ENCODE measurements at regions not wholly inside any gene's neighbourhood (a gene's known extent, or its start where the extent isn't known, plus 50 kb on each side); places are given as distances from the start of the nearest gene placed in this dataset.

DNA sequence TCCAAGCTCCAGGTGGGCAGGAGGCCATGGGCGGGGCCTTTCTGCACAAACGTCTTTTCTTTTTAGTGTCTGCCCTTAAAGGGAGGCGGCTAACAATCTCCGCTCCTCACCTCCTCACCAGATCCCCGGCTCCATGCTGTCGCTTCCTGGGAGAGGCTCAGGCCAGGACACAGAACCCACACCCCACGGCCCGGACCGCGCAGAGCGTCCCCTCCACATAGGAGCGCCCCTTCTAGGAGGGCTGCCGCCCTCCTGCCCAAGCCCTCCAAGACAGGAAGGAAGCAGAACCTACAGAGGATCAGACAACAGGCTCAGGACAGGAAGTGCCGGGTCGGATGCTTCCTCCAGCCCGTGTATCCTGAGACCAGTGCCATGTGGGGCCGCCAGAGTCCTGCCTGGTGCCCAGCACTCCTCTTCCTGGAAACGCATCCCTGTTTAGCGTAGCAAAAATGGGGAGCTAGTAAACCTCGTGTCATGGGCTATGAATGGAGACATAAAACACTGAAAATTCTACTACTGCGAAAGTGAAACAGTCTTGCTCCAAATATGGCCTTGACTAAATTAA is 83.2 kb upstream of the ATP10A start:
- DNase-seq, result no peak

DNA sequence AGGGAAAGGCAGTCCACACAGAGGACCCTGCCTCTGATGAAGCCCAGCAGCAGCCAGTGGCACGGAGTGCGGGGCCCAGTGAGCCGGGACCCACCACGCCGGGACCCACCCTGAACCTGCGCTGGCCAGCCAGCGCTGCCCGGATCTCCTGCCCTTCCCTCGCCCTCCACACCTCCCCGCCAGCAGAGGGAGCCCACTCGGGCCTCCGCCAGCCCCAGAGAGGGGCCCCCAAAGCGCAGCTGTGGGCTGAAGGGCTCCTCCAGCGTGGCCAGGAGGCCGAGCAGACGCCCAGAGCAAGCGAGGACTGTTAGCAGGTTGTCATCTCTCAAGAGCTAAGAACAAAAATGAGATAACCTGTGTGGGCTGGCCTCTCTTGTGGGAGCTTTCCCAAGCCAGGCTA is 81.3 kb upstream of the ATP10A start:
- DNase-seq, result no peak

DNA sequence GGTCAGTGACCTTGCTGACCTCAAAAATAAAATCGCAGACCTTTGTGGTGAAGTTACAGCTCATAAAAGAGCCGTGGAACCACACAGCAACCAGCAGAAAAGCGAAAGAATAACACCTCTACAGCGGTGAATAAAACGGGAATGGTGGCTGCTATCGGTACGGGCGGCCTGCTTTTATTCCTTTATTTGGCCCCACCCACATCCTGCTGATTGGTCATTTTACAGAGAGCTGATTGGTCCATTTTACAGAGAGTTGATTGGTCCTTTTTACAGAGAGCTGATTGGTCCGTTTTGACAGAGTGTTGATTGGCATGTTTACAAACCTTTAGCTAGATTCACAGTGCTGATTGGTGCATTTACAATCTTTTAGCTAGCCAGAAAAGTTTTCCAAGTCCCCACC is 80.7 kb upstream of the ATP10A start:
- no peak for DNase-seq

DNA sequence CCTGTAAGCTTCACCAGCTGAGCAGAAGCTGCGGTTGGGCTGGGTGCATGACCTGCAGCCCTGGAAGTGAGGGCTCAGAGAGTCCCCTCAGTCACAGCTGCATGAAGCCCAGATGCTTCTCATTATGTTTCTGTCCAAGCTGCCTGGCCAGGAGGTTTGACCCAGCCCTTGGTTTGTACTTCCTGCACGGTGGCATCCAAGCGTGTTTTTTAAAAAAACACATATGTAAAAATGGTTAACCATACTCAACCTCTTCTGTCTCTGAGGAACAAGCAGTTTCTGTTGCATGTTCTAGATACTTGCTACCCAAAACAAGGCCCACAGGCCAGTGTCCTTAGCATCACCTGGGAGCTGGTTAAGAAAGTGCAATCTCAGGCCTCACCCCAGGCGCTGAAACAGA is 76.0 kb upstream of the ATP10A start:
- no peak for DNase-seq

DNA sequence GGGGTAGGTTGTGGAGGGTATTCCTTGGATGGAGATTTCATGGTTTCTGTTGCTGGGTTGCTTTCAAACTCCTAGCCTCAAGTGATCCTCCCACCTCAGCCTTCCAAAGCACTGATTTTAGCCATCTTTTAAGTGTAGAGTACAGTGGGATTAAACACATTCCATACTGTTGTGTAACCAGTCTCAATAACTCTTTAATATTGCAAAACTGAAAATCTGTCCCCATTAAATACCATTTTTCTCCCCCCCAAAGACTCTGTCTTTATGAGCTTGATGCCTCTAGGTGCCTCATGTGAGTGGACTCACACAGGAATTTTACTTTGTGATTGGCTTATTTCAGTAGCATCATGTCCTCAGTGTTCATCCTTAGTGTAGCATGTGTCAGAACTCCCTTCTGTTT is 74.7 kb upstream of the ATP10A start:
- DNase-seq, result no peak

DNA sequence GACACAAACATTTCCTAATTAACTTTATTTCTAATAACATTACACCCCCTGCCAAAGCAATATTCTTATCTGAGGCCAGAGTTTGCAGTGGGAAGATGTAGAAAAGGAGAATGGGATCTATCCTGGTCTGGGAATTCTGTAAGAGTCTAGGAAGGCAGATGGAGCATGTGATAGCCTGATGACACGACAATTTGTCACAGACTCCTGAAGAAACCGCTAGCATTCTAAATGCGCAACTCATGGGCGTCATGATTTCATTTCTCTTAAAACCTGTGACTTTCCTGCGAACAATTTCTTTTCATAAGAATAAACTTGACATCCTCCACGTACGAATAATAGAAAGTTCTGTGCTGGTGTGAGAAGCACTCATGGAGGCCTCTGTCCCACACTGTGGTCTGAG is 72.9 kb upstream of the ATP10A start:
- no peak for DNase-seq

DNA sequence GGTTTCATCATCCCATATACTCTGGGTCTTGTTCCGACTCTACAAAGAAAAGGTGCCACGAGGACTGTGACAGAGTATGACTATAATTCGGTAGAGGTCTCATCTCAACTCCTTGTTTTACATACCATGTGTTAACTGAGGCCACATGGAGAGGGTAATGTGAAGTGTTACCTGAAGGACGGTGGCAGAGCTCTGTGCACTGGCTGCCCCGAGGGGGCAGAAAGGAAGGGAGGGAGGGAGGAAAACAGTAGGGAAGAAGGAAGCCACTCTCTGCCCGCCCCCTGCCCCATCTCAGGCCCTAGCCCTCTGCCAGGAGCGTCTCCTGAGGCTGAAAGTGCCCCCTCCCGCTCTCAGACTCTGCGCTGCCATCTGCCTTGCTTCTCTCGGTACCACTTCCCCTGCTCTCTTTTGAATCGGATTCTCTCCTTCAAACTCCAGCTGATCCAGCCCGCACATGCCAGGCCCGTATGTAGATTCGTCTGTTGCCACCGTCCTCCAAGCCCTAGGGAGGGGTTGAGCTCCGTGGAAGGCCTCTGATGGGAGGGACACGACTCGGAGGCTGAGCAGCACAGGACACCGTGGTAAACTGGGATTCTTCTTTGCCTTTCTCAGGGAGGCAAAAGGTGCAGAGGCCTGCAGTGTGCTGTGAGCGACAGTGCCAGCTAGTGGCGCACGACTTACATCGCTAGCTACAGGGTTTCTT is 70.5 kb upstream of the ATP10A start:
- DNase-seq, result peak; percentile 86

DNA sequence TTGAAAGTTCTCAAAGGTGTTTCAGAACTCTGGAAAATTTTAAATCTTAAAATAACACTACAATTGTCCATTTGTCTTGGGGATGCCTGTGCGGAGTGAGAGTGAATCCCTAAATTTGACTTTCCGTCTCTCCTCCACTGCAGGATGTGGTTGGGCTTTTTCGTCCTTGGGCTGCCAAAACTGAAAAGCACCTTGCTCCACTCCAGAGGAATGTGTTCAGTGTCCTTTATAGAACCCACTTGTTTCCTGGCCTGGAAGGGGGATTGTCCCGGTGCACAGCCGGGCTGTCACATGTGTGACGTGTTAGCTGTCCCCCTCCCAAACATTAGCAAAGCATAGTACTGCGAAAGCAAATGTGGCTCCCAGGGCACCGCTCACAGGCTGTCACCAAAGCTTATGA is 69.6 kb upstream of the ATP10A start:
- DNase-seq, result no peak

DNA sequence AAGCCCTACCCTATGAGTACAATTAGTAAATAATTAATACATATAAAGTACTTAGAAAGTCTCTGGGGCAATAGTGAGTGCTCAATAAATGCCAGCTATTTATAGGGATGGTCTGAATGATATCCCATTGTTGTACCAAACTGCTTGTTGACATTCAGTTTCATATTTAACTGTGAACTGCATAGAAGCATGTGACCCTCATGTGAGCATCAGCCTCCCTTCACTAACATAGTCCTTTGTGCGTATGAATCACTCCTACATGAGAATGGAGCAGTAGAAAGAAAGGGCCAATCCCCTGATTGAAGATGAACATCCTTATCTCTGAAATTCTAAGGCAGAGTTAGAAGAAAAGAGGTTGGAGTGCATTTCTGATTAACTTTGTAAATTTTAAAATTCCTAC is 68.7 kb upstream of the ATP10A start:
- no peak for DNase-seq

DNA sequence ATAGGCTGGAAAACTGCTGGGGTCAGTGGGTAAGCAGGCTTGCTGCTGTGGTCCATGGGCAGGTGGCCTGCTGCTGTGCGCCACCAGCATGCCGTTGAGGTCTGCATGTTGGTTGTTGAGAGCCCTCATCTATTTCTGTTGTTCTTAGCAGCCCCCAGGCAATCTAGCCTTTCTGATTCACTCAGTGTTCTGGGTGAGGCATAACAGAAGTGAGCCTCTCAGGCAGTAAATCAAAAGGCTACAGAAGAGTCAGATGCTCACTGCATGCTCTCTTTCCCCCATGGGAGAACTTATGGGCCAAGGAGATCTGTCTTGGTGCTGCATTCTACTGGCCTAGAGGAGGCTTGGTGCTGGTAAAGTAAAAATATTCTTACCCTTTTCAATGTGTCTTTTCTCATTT is 67.8 kb upstream of the ATP10A start:
- no peak for DNase-seq
